OCI-LY1 (cell line): ENCODE measurements at regions not wholly inside any gene's neighbourhood (a gene's known extent, or its start where the extent isn't known, plus 50 kb on each side); places are given as distances from the start of the nearest gene placed in this dataset.

ENCODE experiments used
- H2AFZ ChIP-seq: fragments of 200-600 bp; sonication (generic), shearing (Covaris generic); 2 replicates; pipeline ENCODE4 v1.6.0; 2014; ENCODE audit warnings: antibody characterized with exemption, mild to moderate bottlenecking, low read length
- H3F3A ChIP-seq: fragments of 200-600 bp; sonication (generic), shearing (Covaris generic); 2 replicates; pipeline ENCODE4 v1.6.0; 2014; ENCODE audit warnings: mild to moderate bottlenecking, antibody characterized with exemption, low read length, moderate library complexity; ENCODE audit not compliant: insufficient read depth
- H3K27ac ChIP-seq: fragments of 200-600 bp; sonication (generic); 2 replicates; pipeline ENCODE4 v1.5.1; 2014; ENCODE audit warnings: low read length, mixed run types, mild to moderate bottlenecking, low read depth; ENCODE audit not compliant: poor library complexity, severe bottlenecking
- H3K27me3 ChIP-seq: fragments of 200-600 bp; sonication (generic); 2 replicates; pipeline ENCODE4 v1.6.0; 2014; ENCODE audit warnings: antibody characterized with exemption, mild to moderate bottlenecking, low read length, moderate library complexity; ENCODE audit not compliant: insufficient read depth
- H3K36me3 ChIP-seq: fragments of 200-600 bp; sonication (generic); 2 replicates; pipeline ENCODE4 v1.6.1; 2014; ENCODE audit warnings: mild to moderate bottlenecking, antibody characterized with exemption, low read length, moderate library complexity, mixed read lengths; ENCODE audit not compliant: insufficient read depth
- H3K4me1 ChIP-seq: fragments of 200-600 bp; sonication (generic); 2 replicates; pipeline ENCODE4 v1.5.1; 2014; ENCODE audit warnings: mild to moderate bottlenecking, low read length, moderate library complexity; ENCODE audit not compliant: insufficient read depth, severe bottlenecking
- H3K4me2 ChIP-seq: fragments of 200-600 bp; sonication (generic), shearing (Covaris generic); 2 replicates; pipeline ENCODE4 v1.6.1; 2014; ENCODE audit warnings: low read length
- H3K4me3 ChIP-seq: fragments of 200-600 bp; sonication (generic); 2 replicates; pipeline ENCODE4 v1.5.1; 2014; ENCODE audit warnings: low read length, low read depth, mild to moderate bottlenecking, mixed read lengths; ENCODE audit not compliant: poor library complexity, severe bottlenecking
- H3K79me2 ChIP-seq: fragments of 200-600 bp; shearing (Covaris generic); 2 replicates; pipeline ENCODE4 v1.6.1; 2016; ENCODE audit warnings: mixed run types, low read length, mixed read lengths; ENCODE audit not compliant: insufficient read depth
- H3K9ac ChIP-seq: fragments of 200-600 bp; sonication (generic), shearing (Covaris generic); 2 replicates; pipeline ENCODE4 v1.6.1; 2014; ENCODE audit warnings: mild to moderate bottlenecking, low read length, mixed read lengths
- H3K9me2 ChIP-seq: fragments of 200-600 bp; sonication (generic), shearing (Covaris generic); 2 replicates; pipeline ENCODE4 v1.6.1; 2014; ENCODE audit warnings: low read depth, mild to moderate bottlenecking, low read length, mixed read lengths
- H3K9me3 ChIP-seq: fragments of 200-600 bp; shearing (Covaris generic); 2 replicates; pipeline ENCODE4 v1.6.1; 2014; ENCODE audit warnings: low read length, mixed read lengths
- H4K20me1 ChIP-seq: fragments of 200-600 bp; sonication (generic), shearing (Covaris generic); 2 replicates; pipeline ENCODE4 v1.6.0; 2016; ENCODE audit warnings: mild to moderate bottlenecking, low read length; ENCODE audit not compliant: insufficient read depth
- CTCF ChIP-seq: fragments of 200-600 bp; sonication (generic), shearing (Covaris generic); IDR thresholded peaks from 2 replicates; pipeline ENCODE4 v1.5.1; 2017; ENCODE audit warnings: mild to moderate bottlenecking, antibody characterized with exemption, low read length, moderate library complexity, mixed read lengths
- EZH2 ChIP-seq: fragments of 200-600 bp; sonication (generic), shearing (Covaris generic); IDR thresholded peaks from 2 replicates; pipeline ENCODE4 v1.8.0; 2017; ENCODE audit warnings: borderline replicate concordance, mixed run types, mild to moderate bottlenecking, antibody characterized with exemption, low read length, moderate library complexity, mixed read lengths

GRCh38 chr3:5644773-5645670 lies 457.5 kb downstream of the EDEM1 start:
- no peaks in the 10 kb centered on the region for H3K36me3 ChIP-seq
- H3K79me2 ChIP-seq: no peaks in the 10 kb centered on the region
- H2AFZ ChIP-seq: no peak overlapping the region
- H3K4me2 ChIP-seq: no peak overlapping the region
- H3K4me3 ChIP-seq: no peak overlapping the region
- H3K9me2 ChIP-seq: no peaks in the 10 kb centered on the region
- no peaks in the 10 kb centered on the region for H3K27me3 ChIP-seq
- no peaks in the 10 kb centered on the region for H4K20me1 ChIP-seq
- no peaks in the 10 kb centered on the region for H3F3A ChIP-seq
- no peaks in the 10 kb centered on the region for H3K4me1 ChIP-seq
- H3K9me3 ChIP-seq: no peaks in the 10 kb centered on the region
- no peak overlapping the region for H3K27ac ChIP-seq
- no peak overlapping the region for H3K9ac ChIP-seq
- TF ChIP-seq CTCF: no peak
- TF ChIP-seq EZH2: no peak

- no peaks in the 10 kb centered on the region for H3K27me3 ChIP-seq
- no peak overlapping the region for H3K9ac ChIP-seq
- H3K36me3 ChIP-seq: no peaks in the 10 kb centered on the region
- H3K79me2 ChIP-seq: no peaks in the 10 kb centered on the region
- H4K20me1 ChIP-seq: no peaks in the 10 kb centered on the region
- no peaks in the 10 kb centered on the region for H3F3A ChIP-seq
- no peak overlapping the region for H3K4me2 ChIP-seq
- H2AFZ ChIP-seq: no peak overlapping the region
- no peak overlapping the region for H3K4me3 ChIP-seq
- TF ChIP-seq CTCF: no peak
- TF ChIP-seq EZH2: no peak
- no peak overlapping the region for H3K27ac ChIP-seq
- H3K4me1 ChIP-seq: no peaks in the 10 kb centered on the region
- no peaks in the 10 kb centered on the region for H3K9me2 ChIP-seq
- no peaks in the 10 kb centered on the region for H3K9me3 ChIP-seq
Measured at GRCh38 chr3:5645692-5646410, 458.3 kb downstream of the EDEM1 start.

- Histone ChIP-seq H3K27me3 (no peaks in the 10 kb centered on the region), H3K4me1 (no peaks in the 10 kb centered on the region), H2AFZ (no peak overlapping the region), H3F3A (no peaks in the 10 kb centered on the region), H3K9ac (no peak overlapping the region), H3K27ac (no peak overlapping the region), H4K20me1 (no peaks in the 10 kb centered on the region), H3K9me3 (no peaks in the 10 kb centered on the region), H3K36me3 (no peaks in the 10 kb centered on the region), H3K4me3 (no peak overlapping the region), H3K9me2 (no peaks in the 10 kb centered on the region), H3K4me2 (no peak overlapping the region), H3K79me2 (no peaks in the 10 kb centered on the region)
- TF ChIP-seq EZH2: no peak
- no peak for TF ChIP-seq CTCF
Measured at GRCh38 chr3:5650303-5650702, 462.8 kb downstream of the EDEM1 start.
